ENCODE measurements at regions not wholly inside any gene's neighbourhood (a gene's known extent, or its start where the extent isn't known, plus 50 kb on each side); places are given as distances from the start of the nearest gene placed in this dataset.

DNA sequence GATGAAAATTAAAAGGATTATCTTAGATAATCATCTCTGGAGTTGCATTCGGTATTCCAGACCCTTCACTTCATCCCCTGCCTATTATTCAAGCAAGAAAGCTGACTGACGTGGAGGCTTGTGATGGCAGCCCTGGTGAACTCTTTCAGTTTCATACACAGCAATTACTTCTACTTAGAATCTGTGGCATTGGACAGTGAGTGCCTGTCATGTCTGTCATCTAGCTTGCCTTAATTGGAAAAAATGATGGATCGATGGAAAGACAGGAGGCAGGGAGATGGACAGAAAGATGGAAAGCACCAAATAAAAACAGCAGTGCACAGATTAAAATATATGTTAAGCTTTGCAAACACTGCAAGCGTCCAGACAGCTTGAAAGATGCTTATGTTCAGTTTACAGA is 1371.0 kb upstream of the CDH6 start:
- H3K4me1 Mint-ChIP-seq (ENCODE audit: low read depth), result no peaks in the 10 kb centered on the region
- H3K27me3 Mint-ChIP-seq (ENCODE audit: insufficient read depth), result no peaks in the 10 kb centered on the region
- TF ChIP-seq, protein P1, sequence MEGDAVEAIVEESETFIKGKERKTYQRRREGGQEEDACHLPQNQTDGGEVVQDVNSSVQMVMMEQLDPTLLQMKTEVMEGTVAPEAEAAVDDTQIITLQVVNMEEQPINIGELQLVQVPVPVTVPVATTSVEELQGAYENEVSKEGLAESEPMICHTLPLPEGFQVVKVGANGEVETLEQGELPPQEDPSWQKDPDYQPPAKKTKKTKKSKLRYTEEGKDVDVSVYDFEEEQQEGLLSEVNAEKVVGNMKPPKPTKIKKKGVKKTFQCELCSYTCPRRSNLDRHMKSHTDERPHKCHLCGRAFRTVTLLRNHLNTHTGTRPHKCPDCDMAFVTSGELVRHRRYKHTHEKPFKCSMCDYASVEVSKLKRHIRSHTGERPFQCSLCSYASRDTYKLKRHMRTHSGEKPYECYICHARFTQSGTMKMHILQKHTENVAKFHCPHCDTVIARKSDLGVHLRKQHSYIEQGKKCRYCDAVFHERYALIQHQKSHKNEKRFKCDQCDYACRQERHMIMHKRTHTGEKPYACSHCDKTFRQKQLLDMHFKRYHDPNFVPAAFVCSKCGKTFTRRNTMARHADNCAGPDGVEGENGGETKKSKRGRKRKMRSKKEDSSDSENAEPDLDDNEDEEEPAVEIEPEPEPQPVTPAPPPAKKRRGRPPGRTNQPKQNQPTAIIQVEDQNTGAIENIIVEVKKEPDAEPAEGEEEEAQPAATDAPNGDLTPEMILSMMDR (IDR thresholded peaks at IDR 0.05), result no peak
- H3K36me3 Mint-ChIP-seq (ENCODE audit: low read depth), result peaks cover 3% of the 10 kb centered on the region; the same call in 1 of the 2 replicates
- H3K9me3 Mint-ChIP-seq, result peaks cover 25% of the 10 kb centered on the region
- no peak overlapping the region for H3K4me3 Mint-ChIP-seq
- DNase-seq, result no peak
- H3K27ac Mint-ChIP-seq, result no peak overlapping the region

DNA sequence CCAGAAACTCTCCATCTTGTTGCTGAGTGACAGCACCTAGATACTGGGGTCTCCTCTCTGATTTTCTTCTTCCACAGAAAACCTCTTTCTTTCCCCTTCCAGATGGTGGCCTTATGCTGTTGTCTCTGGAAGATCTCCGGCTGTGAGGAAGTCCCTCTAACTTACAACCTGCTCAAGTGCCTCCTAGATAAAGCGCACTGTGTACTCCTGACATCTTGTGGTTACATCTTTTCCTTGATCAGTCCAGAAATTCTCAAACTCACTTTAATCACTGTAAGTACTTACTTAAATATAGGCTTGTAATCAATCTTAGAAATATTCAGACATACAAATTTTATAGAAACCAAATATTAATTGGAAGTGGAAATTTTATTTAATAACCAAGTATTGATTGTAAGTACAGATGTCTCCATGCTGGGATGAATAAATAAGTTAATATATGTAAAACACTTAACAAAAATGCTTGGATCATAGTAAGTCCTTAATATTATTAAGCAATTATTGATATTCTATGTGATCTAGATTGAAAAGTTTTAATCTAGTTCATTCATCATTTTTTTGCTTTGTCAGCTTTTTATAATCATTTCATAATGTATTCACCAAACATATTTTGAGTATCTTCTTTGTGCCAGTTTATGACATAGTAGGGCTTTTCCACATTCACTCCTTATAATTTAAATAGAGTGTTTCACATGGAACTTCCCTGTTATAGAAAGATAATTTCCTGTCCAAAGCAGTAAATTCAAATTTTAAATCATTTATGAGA is 1381.4 kb upstream of the CDH6 start:
- Mint-ChIP-seq H3K27me3 (ENCODE audit: insufficient read depth) (no peaks in the 10 kb centered on the region; the same call in 1 of the 2 replicates), H3K4me1 (ENCODE audit: low read depth) (no peaks in the 10 kb centered on the region), H3K27ac (no peak overlapping the region), H3K9me3 (peaks cover 34% of the 10 kb centered on the region), H3K4me3 (no peak overlapping the region), H3K36me3 (ENCODE audit: low read depth) (no peaks in the 10 kb centered on the region)
- no peak for DNase-seq
- TF ChIP-seq, protein P1 (IDR thresholded peaks at IDR 0.05), result no peak

DNA sequence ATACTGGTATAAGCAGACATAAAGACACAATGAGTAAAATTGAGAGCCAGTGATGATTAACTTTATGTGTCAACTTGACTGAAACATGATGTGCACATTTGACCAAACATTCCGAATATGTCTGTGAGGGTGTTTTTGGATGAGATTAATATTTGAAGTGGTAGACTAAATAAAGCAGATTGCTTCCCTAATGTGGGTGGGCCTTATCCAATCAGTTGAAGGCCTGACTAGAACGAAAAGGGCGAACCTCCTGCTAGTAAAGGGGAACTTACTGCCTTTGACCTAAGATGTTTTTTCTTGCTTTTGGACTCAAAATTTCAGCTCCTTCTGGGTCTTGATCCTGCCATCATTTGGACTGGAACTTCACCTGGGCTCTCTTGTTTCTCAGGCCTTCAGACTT is 1387.7 kb upstream of the CDH6 start:
- no peak overlapping the region for H3K27ac Mint-ChIP-seq
- H3K36me3 Mint-ChIP-seq (ENCODE audit: low read depth), result no peaks in the 10 kb centered on the region
- no peaks in the 10 kb centered on the region for H3K27me3 Mint-ChIP-seq (ENCODE audit: insufficient read depth)
- DNase-seq, result no peak
- H3K4me3 Mint-ChIP-seq, result no peak overlapping the region
- H3K9me3 Mint-ChIP-seq, result peaks cover 18% of the 10 kb centered on the region
- no peaks in the 10 kb centered on the region for H3K4me1 Mint-ChIP-seq (ENCODE audit: low read depth)
- TF ChIP-seq, protein P1 (IDR thresholded peaks at IDR 0.05), result no peak

DNA sequence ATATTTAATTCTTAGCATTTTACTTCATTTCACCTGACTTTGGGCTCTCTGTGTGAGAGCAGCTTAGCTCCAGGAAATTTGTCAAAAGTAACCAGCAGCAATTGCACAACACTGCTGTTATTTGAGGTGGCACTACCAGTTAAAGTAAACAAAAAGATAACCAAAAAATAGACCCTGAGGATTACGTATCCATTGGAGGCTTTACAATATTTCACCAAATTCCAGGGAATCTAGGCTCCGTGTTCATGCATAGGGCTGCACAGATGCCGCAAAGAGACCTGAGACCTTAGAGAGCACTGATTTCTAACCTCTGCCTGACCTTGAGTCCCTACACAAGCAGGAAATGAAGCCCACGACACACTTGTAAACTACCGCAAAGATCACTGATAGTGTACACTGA is 1392.7 kb upstream of the CDH6 start:
- H3K27me3 Mint-ChIP-seq (ENCODE audit: insufficient read depth), result no peaks in the 10 kb centered on the region
- H3K4me3 Mint-ChIP-seq, result no peak overlapping the region
- H3K9me3 Mint-ChIP-seq, result peaks cover 15% of the 10 kb centered on the region
- H3K36me3 Mint-ChIP-seq (ENCODE audit: low read depth), result no peaks in the 10 kb centered on the region
- H3K4me1 Mint-ChIP-seq (ENCODE audit: low read depth), result no peaks in the 10 kb centered on the region
- DNase-seq, result no peak
- H3K27ac Mint-ChIP-seq, result no peak overlapping the region
- TF ChIP-seq, protein P1 (IDR thresholded peaks at IDR 0.05), result no peak

DNA sequence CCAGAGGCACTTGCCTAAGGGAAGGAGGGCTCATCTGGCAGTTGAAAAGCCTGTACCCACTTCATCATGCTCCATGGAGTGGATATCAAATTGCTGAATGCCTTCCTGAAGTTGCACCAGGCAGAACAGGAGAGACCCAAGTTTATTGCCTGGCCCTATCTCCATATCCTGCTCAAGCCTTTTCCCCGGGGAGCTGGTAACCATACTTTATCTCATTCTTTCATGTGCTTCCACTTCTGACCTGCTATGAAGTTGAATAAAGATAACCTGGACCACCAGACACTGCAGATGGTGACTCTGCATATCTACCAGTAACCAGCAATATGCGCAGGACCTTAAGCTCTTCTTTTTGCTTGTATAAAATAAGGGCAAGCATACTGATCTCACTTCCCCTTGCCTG is 1397.5 kb upstream of the CDH6 start:
- TF ChIP-seq, protein P1 (IDR thresholded peaks at IDR 0.05), result no peak
- H3K36me3 Mint-ChIP-seq (ENCODE audit: low read depth), result no peaks in the 10 kb centered on the region
- H3K27me3 Mint-ChIP-seq (ENCODE audit: insufficient read depth), result no peaks in the 10 kb centered on the region
- H3K4me1 Mint-ChIP-seq (ENCODE audit: low read depth), result no peaks in the 10 kb centered on the region
- DNase-seq, result no peak
- peaks cover 16% of the 10 kb centered on the region for H3K9me3 Mint-ChIP-seq
- no peak overlapping the region for H3K27ac Mint-ChIP-seq
- no peak overlapping the region for H3K4me3 Mint-ChIP-seq
